ENCODE measurements at regions not wholly inside any gene's neighbourhood (a gene's known extent, or its start where the extent isn't known, plus 50 kb on each side); places are given as distances from the start of the nearest gene placed in this dataset.

DNA sequence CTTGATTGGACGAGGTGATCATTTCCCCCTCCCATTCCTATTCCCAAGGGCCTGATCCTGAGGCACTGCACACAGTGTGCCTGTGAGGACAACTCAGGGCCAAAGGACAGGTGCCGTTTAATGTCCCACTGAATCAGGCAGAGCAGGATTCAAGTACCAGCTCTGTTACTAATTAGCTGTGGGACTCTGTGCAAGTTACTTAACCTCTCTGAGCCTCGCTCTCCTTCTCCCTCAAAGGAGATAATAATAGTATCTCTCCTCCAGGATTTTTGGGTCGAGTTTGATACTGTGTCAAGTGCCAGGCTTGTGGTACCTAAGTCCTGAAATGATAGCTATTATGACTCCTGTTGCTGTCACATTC is 86.8 kb upstream of the NKD1 start:
- TF ChIP-seq CTCF (IDR thresholded peaks at IDR 0.05) (no peak), POLR2A (IDR thresholded peaks at IDR 0.05) (no peak)

Measured in vagina (tissue), 2 donors.